ENCODE measurements at regions not wholly inside any gene's neighbourhood (a gene's known extent, or its start where the extent isn't known, plus 50 kb on each side); places are given as distances from the start of the nearest gene placed in this dataset.

DNA sequence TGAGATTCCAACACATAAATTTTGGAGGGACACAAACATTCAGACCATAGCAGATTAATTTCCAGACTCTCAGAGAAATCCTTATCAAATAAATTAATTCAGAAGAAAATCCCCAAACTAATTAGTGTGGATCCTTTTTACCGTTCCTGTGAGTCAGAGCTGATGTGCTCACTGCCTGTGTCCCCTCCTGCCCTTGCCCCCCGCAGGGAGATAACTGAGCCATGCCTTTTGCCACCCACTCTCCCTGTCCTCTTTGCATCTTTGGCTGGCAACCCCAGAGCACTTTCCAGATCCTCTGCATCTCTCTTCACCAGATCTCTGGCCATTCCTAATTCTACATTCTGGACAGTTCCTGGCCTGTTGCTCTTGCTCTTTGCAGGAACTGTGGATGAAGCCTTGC lies 135.4 kb upstream of the MAP1B start:
- Histone ChIP-seq H3K4me1 (replicated peaks) (no peaks in the 10 kb centered on the region), H3K4me3 (no peak overlapping the region), H3K9me3 (replicated peaks) (no peaks in the 10 kb centered on the region), H3K36me3 (no peaks in the 10 kb centered on the region), H3K27ac (no peak overlapping the region), H3K27me3 (replicated peaks) (0 out of 2 replicates have a peak, but pooled peaks cover 3% of the 10 kb centered on the region)
- DNase-seq (ENCODE audit: low read depth in 1 of 2, low spot score in 2 of 2), result no peak

DNA sequence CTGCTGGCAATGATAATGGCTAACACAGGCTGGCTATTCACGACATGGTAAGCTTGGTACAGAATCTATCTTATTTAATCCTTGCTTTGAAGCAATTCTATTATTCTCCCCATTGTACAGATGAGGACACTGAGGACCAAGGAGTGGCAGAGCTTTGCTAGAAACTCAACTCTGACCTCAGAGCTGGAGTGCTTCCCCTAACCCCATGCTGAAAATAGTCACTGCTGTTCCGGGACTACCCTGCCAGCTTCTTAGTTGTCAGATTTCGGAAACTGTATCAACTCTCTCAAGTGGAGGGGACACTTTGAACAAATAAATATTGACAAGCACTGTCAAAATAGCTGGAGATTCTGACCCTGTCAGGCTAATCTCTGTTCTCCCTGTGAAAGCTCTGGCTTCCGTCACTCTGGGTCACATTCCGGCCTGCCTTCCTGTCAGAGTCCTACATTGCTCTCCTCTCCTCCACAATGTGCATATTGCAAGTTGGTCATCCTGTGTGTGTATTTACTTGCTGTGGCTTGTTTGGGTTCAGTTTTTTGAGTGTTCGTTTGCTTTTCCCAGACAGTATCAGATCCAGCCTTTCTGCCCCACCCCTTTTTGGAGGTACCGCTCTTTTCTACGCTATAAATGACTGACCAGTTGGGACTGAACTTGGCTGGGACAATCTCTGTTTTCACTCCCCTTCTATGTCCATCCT lies 134.3 kb upstream of the MAP1B start:
- no peaks in the 10 kb centered on the region for H3K4me1 ChIP-seq (replicated peaks)
- H3K9me3 ChIP-seq (replicated peaks), result no peaks in the 10 kb centered on the region
- H3K36me3 ChIP-seq, result no peaks in the 10 kb centered on the region
- H3K4me3 ChIP-seq, result no peak overlapping the region
- H3K27me3 ChIP-seq (replicated peaks), result 0 out of 2 replicates have a peak, but pooled peaks cover 3% of the 10 kb centered on the region
- DNase-seq (ENCODE audit: low read depth in 1 of 2, low spot score in 2 of 2), result no peak
- H3K27ac ChIP-seq, result no peak overlapping the region

DNA sequence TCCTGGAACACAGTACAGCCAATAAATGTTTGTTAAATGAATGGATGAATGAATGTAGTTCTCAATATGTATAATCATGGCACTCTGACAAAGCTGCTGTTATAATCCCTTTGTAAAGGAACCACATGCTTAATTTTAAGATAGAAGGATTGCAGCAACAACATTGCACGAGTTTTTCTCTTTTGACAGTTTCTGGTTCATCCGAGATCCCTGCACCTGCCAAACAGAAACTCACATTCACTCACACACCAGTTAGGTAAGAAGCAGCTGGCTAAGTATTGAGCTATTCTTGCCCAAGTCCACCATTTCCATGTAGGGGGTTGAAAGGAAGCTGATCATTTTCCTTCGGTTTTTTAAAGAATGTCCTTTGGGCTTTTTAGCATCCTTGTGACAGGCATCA lies 133.7 kb upstream of the MAP1B start:
- Histone ChIP-seq H3K9me3 (replicated peaks) (no peaks in the 10 kb centered on the region), H3K36me3 (no peaks in the 10 kb centered on the region), H3K27me3 (replicated peaks) (no peaks in the 10 kb centered on the region), H3K4me1 (replicated peaks) (no peaks in the 10 kb centered on the region), H3K4me3 (no peak overlapping the region), H3K27ac (no peak overlapping the region)
- no peak for DNase-seq (ENCODE audit: low read depth in 1 of 2, low spot score in 2 of 2)

DNA sequence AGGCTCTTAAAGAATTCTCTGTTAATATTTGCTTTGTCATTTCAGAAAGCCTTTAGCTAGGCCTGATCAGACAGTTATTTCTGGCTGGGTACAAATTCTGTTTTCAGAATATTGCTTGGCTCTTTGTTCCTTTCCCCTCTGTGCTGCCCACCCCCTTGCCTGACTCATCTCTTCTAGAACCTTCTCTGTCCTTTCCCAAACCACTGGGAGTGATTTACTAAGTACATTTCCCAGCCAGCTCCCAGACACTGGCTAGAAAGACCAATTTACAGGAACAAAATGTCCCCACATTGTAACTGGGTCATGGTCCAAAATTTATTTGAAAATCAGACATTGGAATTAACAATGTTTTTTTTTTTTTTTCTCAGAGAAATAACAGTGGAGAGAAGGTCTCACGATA lies 133.1 kb upstream of the MAP1B start:
- Histone ChIP-seq H3K27ac (no peak overlapping the region), H3K9me3 (replicated peaks) (no peaks in the 10 kb centered on the region), H3K4me1 (replicated peaks) (no peaks in the 10 kb centered on the region), H3K36me3 (no peaks in the 10 kb centered on the region), H3K4me3 (no peak overlapping the region), H3K27me3 (replicated peaks) (peaks cover 3% of the 10 kb centered on the region; the same call in 1 of the 2 replicates)
- no peak for DNase-seq (ENCODE audit: low read depth in 1 of 2, low spot score in 2 of 2)

DNA sequence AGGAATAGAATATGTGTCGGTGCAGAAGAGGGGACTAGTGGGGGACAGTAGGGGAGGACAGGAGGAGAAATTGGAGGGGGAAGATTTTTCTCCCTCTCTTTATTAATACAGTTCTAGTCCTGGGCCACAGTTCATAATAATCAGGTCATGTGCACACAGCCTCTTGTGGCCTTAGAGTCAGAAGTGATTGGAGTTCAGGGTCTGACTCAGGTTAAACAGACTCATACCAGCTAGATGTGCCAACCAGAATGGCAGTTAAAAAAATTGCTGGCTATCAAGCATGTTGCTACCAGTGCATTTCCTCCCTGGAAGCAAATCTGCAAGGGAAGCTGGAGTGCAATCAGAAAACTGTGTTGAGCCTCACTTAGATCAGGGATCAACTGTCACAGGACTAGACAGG lies 132.7 kb upstream of the MAP1B start:
- peaks cover 3% of the 10 kb centered on the region; the same call in 1 of the 2 replicates for H3K27me3 ChIP-seq (replicated peaks)
- no peak for DNase-seq (ENCODE audit: low read depth in 1 of 2, low spot score in 2 of 2)
- no peaks in the 10 kb centered on the region for H3K36me3 ChIP-seq
- no peaks in the 10 kb centered on the region for H3K4me1 ChIP-seq (replicated peaks)
- no peaks in the 10 kb centered on the region for H3K9me3 ChIP-seq (replicated peaks)
- no peak overlapping the region for H3K4me3 ChIP-seq
- H3K27ac ChIP-seq, result no peak overlapping the region

DNA sequence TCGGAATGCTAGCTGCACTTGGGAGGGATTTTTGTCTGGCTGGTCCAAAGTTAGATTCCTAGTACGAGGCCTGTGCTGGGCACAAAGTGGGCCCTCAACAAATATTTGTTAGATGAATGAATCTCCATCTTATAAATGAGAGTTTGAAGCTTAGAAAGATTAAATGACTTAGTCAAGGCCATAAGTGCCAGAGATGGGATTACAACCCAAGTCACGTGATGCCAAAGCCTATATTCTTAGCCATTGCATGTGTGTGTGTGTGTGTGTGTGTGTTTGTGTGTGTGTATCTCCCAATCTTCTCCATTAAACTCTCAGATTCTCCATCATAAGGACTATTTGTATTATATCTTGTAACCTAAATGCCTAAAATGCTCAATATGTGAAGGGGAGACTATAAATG lies 130.8 kb upstream of the MAP1B start:
- Histone ChIP-seq H3K9me3 (replicated peaks) (no peaks in the 10 kb centered on the region), H3K4me1 (replicated peaks) (no peaks in the 10 kb centered on the region), H3K27me3 (replicated peaks) (peaks cover 3% of the 10 kb centered on the region; the same call in 1 of the 2 replicates), H3K36me3 (no peaks in the 10 kb centered on the region), H3K27ac (no peak overlapping the region), H3K4me3 (no peak overlapping the region)
- no peak for DNase-seq (ENCODE audit: low read depth in 1 of 2, low spot score in 2 of 2)

DNA sequence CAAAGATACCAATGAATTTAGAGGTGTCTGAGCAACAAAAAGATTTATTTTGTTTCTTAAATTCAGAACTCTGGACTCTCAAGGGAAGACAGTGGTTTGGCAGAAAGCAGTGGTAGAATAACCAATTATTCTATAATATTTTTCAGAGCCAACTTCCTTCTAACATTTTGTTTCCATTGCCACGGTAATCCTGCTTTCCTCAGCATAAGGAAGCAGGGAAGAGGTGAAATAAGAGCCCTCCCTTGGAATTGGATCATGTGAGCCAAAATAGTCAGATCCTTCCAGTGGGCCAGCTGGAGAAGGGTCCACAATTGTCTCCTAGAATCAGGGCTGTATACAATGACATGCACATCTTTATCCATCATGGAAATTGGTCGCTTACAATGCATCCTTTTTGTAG lies 130.0 kb upstream of the MAP1B start:
- H3K4me1 ChIP-seq (replicated peaks), result no peaks in the 10 kb centered on the region
- H3K36me3 ChIP-seq, result no peaks in the 10 kb centered on the region
- peaks cover 3% of the 10 kb centered on the region; the same call in 1 of the 2 replicates for H3K27me3 ChIP-seq (replicated peaks)
- no peak overlapping the region for H3K4me3 ChIP-seq
- H3K27ac ChIP-seq, result no peak overlapping the region
- no peaks in the 10 kb centered on the region for H3K9me3 ChIP-seq (replicated peaks)
- DNase-seq (ENCODE audit: low read depth in 1 of 2, low spot score in 2 of 2), result no peak

DNA sequence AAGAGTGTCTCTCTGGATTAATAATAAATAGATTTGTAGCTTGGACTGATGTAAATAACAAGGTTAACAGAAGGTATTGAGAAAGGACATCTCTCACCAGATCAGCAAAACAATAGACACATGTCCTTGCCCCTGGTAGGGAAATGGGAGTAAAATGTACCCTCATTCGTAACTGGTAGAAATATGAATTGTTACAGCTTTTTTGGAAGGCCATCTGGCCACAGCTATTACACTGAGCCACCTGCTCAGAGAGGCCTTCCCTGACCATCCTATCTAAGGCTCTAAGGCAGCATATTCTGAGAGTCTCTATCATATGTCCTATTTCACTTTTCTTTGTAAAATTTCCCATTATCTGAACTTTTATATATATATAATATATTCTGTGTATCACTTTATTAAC lies 129.1 kb upstream of the MAP1B start:
- Histone ChIP-seq H3K4me1 (replicated peaks) (no peaks in the 10 kb centered on the region), H3K27me3 (replicated peaks) (peaks cover 3% of the 10 kb centered on the region; the same call in 1 of the 2 replicates), H3K9me3 (replicated peaks) (no peaks in the 10 kb centered on the region), H3K4me3 (no peak overlapping the region), H3K27ac (no peak overlapping the region), H3K36me3 (no peaks in the 10 kb centered on the region)
- DNase-seq (ENCODE audit: low read depth in 1 of 2, low spot score in 2 of 2), result no peak

DNA sequence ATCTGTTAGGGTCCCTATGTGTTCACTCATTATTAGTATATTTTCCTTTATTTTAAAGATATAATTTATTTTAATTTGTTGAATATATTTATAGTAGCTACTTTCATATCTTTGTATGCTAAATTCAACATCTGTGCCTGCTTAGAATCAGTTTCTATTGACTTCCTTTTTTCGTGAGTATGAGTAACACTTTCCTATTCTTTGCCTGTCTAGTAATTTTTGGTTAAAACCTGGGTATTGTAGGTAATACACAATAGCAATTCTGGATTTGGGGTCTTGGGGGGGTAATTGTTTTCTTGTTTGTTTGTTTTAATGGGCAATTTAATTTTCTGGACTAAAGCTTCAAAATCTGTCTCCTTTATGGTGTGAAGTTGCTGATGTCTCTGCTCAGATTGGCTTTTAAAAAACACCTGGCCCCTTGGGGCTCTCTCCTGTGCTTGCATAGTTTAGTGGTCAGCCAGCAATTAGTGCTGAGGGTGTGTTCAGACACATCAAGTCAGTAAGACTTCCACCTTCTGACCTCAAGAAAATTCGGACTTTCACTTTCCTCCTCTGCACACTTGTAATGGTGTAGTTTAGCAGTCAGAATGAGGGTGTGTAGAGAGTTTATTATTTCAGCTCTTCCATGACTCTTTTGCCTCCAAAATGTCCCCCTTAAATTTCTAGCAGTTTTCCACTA lies 124.4 kb upstream of the MAP1B start:
- no peak overlapping the region for H3K27ac ChIP-seq
- no peak overlapping the region for H3K4me3 ChIP-seq
- peaks cover 3% of the 10 kb centered on the region; the same call in 1 of the 2 replicates for H3K27me3 ChIP-seq (replicated peaks)
- no peaks in the 10 kb centered on the region for H3K9me3 ChIP-seq (replicated peaks)
- no peaks in the 10 kb centered on the region for H3K36me3 ChIP-seq
- no peaks in the 10 kb centered on the region; the same call in 1 of the 2 replicates for H3K4me1 ChIP-seq (replicated peaks)
- no peak for DNase-seq (ENCODE audit: low read depth in 1 of 2, low spot score in 2 of 2)

DNA sequence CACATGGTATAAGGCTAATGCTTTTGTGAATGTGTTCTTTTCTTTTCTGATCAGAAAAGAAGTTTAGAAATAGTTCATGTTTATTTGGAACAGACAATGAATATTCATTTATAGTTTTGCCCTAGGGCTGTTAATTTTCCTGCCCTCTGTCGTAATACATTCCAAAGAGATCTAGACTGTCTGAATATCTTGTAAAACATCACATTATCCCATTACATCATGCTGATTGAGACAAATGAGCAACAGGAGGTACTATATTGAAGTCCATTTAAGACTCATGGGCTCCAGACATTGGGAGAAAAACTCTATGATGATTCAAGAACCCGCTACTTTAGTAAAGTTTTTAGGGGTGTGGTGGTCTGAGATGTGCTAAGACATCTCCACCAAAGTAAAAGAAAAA lies 121.2 kb upstream of the MAP1B start:
- Histone ChIP-seq H3K4me1 (replicated peaks) (no peaks in the 10 kb centered on the region; the same call in 1 of the 2 replicates), H3K36me3 (no peaks in the 10 kb centered on the region), H3K27ac (no peak overlapping the region), H3K9me3 (replicated peaks) (no peaks in the 10 kb centered on the region), H3K27me3 (replicated peaks) (no peaks in the 10 kb centered on the region), H3K4me3 (no peak overlapping the region)
- DNase-seq (ENCODE audit: low read depth in 1 of 2, low spot score in 2 of 2), result no peak

DNA sequence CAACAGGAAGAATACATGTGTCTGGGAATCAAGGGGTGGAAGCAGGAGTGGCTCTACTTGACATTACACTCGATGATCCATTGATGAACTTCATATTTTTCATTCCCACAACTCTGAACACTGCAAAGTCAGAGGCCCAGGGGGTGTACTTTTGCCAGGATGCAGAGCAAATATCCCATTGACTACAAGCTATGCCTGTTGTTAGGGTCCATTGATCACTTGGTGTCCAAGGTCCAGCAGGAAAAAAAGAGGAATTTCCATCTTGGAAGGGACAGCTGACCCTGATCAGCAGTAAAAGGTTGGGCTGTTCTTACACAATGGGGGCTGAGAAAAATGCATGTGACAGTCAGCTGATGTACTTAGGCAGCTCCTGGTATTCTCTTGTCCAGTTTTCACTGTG lies 118.5 kb upstream of the MAP1B start:
- Histone ChIP-seq H3K36me3 (no peaks in the 10 kb centered on the region), H3K27ac (no peak overlapping the region), H3K4me3 (no peak overlapping the region), H3K27me3 (replicated peaks) (no peaks in the 10 kb centered on the region), H3K9me3 (replicated peaks) (no peaks in the 10 kb centered on the region), H3K4me1 (replicated peaks) (no peaks in the 10 kb centered on the region; the same call in 1 of the 2 replicates)
- no peak for DNase-seq (ENCODE audit: low read depth in 1 of 2, low spot score in 2 of 2)

DNA sequence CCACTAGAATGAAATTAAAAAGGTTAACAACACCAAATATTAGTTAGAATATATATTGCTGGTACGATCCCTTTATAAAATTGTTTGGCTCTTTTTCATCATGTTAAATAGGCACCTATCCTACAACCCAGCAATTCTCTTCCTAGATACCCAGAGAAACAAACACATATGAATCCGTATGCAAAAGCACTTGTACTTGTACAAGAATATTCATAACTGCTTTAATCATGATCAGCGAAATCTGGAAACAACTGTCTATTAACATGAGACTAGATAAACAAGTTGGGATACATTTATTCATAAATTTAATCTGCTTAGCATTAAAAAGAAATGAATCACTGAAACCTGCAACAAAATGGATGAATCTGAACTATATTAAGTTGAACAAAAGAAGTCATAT lies 113.7 kb upstream of the MAP1B start:
- H3K27ac ChIP-seq, result no peak overlapping the region
- no peaks in the 10 kb centered on the region for H3K36me3 ChIP-seq
- no peak for DNase-seq (ENCODE audit: low read depth in 1 of 2, low spot score in 2 of 2)

DNA sequence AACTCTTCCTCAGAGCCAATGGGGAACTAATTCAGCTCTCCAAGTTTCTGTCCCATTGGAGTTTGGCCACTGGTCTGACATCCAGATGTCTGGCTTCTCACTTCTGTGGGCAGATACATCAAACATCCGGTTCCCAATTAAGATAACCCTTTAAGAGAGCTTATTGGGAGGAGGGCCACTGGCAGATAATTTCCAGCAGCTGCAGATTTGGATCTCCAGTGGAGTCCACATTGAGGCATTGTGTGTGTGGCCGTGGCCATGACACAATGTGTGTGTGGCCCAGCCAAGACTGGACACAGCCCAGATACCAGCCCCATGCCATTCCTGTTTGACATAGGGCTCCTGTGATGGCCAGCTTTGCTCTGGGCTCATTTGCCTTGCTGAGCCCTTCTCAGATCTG lies 110.5 kb upstream of the MAP1B start:
- H3K27ac ChIP-seq, result no peak overlapping the region
- no peaks in the 10 kb centered on the region for H3K36me3 ChIP-seq
- H3K4me1 ChIP-seq (replicated peaks), result no peaks in the 10 kb centered on the region
- no peak overlapping the region for H3K4me3 ChIP-seq
- H3K27me3 ChIP-seq (replicated peaks), result no peaks in the 10 kb centered on the region
- no peak for DNase-seq (ENCODE audit: low read depth in 1 of 2, low spot score in 2 of 2)
- no peaks in the 10 kb centered on the region for H3K9me3 ChIP-seq (replicated peaks)

More for the DNA sequence above, 113.7 kb upstream of the MAP1B start:
- Histone ChIP-seq H3K9me3 (replicated peaks) (no peaks in the 10 kb centered on the region), H3K27me3 (replicated peaks) (no peaks in the 10 kb centered on the region), H3K4me3 (no peak overlapping the region), H3K4me1 (replicated peaks) (no peaks in the 10 kb centered on the region)

DNA sequence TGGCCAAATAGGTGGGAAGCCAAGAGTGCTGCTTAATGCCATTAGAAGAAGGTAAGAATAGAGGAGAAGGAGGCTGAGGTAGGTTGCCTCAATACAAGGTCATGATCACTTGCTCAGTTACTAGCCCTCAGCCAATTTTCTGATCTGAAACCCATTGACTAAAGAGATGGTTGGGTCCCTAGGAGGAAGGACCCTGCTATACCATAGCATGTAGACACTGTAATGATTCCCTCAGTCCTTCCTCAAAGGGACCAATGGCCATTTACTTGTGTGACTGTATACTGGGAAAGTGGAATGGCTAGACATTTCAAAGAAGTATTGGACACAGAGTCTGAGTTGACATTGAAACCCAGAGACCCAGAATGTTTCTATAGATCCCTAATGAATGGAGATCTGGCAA lies 108.5 kb upstream of the MAP1B start:
- Histone ChIP-seq H3K27ac (no peak overlapping the region), H3K9me3 (replicated peaks) (no peaks in the 10 kb centered on the region), H3K4me3 (no peak overlapping the region), H3K36me3 (no peaks in the 10 kb centered on the region), H3K27me3 (replicated peaks) (no peaks in the 10 kb centered on the region), H3K4me1 (replicated peaks) (no peaks in the 10 kb centered on the region)
- DNase-seq (ENCODE audit: low read depth in 1 of 2, low spot score in 2 of 2), result no peak
